Mesothelial cell of epicardium (in vitro differentiated cells): ENCODE measurements at regions not wholly inside any gene's neighbourhood (a gene's known extent, or its start where the extent isn't known, plus 50 kb on each side); places are given as distances from the start of the nearest gene placed in this dataset.
"Not testable (repeated sequence)": the region's sequence is repeated elsewhere in the genome, so short reads cannot be mapped to it uniquely, and the experiment has no call there.

ENCODE experiments used
- DNase-seq, 2 experiments: peaks; one replicate each; pipeline ENCODE4 v3.0.0; 2021; ENCODE audit warnings: low spot score in 2 of 2; ENCODE audit not compliant: unreplicated experiment in 2 of 2
- H3K27ac Mint-ChIP-seq: 2 replicates; pipeline ENCODE4 v1.8.0; 2021; ENCODE audit warnings: mixed read lengths
- H3K27me3 Mint-ChIP-seq: 2 replicates; pipeline ENCODE4 v1.8.0; 2021; ENCODE audit warnings: low read depth, mixed read lengths
- H3K36me3 Mint-ChIP-seq: 2 replicates; pipeline ENCODE4 v1.8.0; 2021; ENCODE audit warnings: mixed read lengths
- H3K4me1 Mint-ChIP-seq: 2 replicates; pipeline ENCODE4 v1.8.0; 2021; ENCODE audit warnings: mixed read lengths
- H3K4me3 Mint-ChIP-seq: 2 replicates; pipeline ENCODE4 v1.8.0; 2021; ENCODE audit warnings: mild to moderate bottlenecking, moderate library complexity, mixed read lengths
- H3K9me3 Mint-ChIP-seq: 2 replicates; pipeline ENCODE4 v1.8.0; 2021; ENCODE audit warnings: mixed read lengths
- CTCF ChIP-seq: fragments of 200-600 bp; sonication (generic); IDR thresholded peaks from one replicate; pipeline ENCODE4 v1.5.0; 2021; ENCODE audit warnings: antibody characterized with exemption; ENCODE audit not compliant: unreplicated experiment

- no peaks in the 10 kb centered on the region for H3K4me1 Mint-ChIP-seq
- no peaks in the 10 kb centered on the region for H3K36me3 Mint-ChIP-seq
- TF ChIP-seq CTCF: no peak
- H3K27ac Mint-ChIP-seq: no peak overlapping the region
- DNase-seq: no peak
- H3K4me3 Mint-ChIP-seq: no peak overlapping the region
- H3K9me3 Mint-ChIP-seq: peaks cover 9% of the 10 kb centered on the region
- H3K27me3 Mint-ChIP-seq: peaks cover 3% of the 10 kb centered on the region
Observed at GRCh38 chr5:18003784-18004183, 369.5 kb downstream of the TAF11L14 start.

GRCh38 chr5:18006235-18006634, 372.0 kb downstream of the TAF11L14 start:
- not testable (repeated sequence) for H3K27me3 Mint-ChIP-seq, H3K36me3 Mint-ChIP-seq, H3K9me3 Mint-ChIP-seq, H3K4me3 Mint-ChIP-seq, H3K27ac Mint-ChIP-seq, H3K4me1 Mint-ChIP-seq, DNase-seq

DNA sequence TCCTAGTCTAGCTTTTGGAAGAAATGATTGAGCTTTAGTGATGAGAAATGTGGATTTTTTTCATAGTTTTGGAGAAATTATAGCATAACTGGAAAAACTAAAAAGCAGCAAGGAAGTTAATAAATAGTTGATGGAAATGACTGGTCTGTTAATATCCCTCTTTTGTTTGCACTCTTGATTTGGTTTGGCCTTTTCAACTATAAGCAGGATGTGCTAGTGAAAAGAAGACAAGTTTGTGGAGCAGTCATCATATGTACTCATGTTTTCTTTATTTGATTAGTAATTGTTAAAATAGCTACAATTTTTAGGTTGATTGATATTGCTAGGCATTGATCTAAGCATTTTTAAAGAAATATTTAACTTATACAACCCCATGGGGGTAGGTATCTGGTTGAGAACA, 374.7 kb downstream of the TAF11L14 start:
- Mint-ChIP-seq H3K4me1 (no peaks in the 10 kb centered on the region), H3K9me3 (peaks cover 9% of the 10 kb centered on the region)
- no peak for TF ChIP-seq CTCF

GRCh38 chr5:18010053-18010452, 375.8 kb downstream of the TAF11L14 start:
- Mint-ChIP-seq H3K4me3 (no peak overlapping the region), H3K4me1 (no peaks in the 10 kb centered on the region), H3K36me3 (no peaks in the 10 kb centered on the region), H3K27me3 (peaks cover 3% of the 10 kb centered on the region), H3K9me3 (peaks cover 8% of the 10 kb centered on the region), H3K27ac (no peak overlapping the region)
- DNase-seq: no peak
- TF ChIP-seq CTCF: no peak

More for the DNA sequence above, 374.7 kb downstream of the TAF11L14 start:
- no peak overlapping the region for H3K27ac Mint-ChIP-seq
- H3K27me3 Mint-ChIP-seq: peaks cover 3% of the 10 kb centered on the region
- no peak for DNase-seq
- no peaks in the 10 kb centered on the region for H3K36me3 Mint-ChIP-seq
- H3K4me3 Mint-ChIP-seq: no peak overlapping the region

GRCh38 chr5:18018472-18018871, 384.2 kb downstream of the TAF11L14 start:
- Mint-ChIP-seq H3K9me3 (peaks cover 11% of the 10 kb centered on the region), H3K36me3 (no peaks in the 10 kb centered on the region), H3K27me3 (peaks cover 23% of the 10 kb centered on the region)

DNA sequence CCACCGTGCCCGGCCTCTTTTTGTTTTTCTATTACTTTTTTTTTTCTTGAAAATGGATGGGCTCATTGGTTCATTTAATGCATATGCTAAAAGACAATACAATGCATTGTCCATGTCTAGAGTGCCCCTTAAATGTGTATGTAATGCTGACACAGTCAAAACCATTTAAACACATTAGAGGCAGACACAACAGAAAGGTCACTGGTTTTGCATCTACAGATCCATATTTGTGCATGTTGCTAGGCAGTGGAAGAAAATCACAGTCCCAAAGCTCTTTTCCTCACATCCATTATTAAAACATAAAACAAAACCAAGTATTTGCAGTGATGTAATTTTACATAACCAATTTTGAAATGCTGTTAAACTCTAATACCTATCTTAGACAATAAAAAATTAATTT, 389.0 kb downstream of the TAF11L14 start:
- Mint-ChIP-seq H3K27me3 (peaks cover 23% of the 10 kb centered on the region), H3K36me3 (no peaks in the 10 kb centered on the region), H3K27ac (no peak overlapping the region), H3K4me1 (peaks cover 4% of the 10 kb centered on the region), H3K9me3 (peaks cover 17% of the 10 kb centered on the region), H3K4me3 (no peak overlapping the region)
- no peak for DNase-seq
- TF ChIP-seq CTCF: no peak

More at GRCh38 chr5:18018472-18018871, 384.2 kb downstream of the TAF11L14 start:
- Mint-ChIP-seq H3K27ac (no peak overlapping the region), H3K4me3 (no peak overlapping the region), H3K4me1 (no peaks in the 10 kb centered on the region)
- no peak for TF ChIP-seq CTCF
- DNase-seq: no peak
